ENCODE measurements at regions not wholly inside any gene's neighbourhood (a gene's known extent, or its start where the extent isn't known, plus 50 kb on each side); places are given as distances from the start of the nearest gene placed in this dataset.

DNA sequence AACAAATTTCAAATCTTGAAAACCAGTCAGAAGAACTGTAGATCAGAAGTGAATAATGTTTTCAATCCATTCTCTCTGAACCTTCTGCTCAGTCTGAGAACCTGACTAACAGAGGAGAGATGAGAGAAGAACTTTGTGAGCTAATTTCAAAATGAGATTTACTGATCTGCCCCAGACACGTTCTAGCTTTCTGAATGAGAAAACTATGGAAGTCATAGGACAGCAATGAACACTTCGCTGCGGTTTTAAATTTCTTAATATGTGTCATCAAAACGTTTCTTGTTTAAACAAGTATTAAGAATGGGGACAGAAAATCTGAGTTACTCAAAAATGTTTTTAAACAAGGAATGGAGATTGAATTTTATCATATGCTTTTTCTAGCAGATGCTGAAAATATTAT lies 66.6 kb upstream of the FAR2 start:
- Histone ChIP-seq H3K27ac (replicated peaks) (no peak overlapping the region), H3K4me3 (replicated peaks; ENCODE audit: insufficient read depth, low read length) (no peak overlapping the region), H3K27me3 (ENCODE audit: insufficient read depth, poor library complexity, severe bottlenecking) (no peaks in the 10 kb centered on the region)
- TF ChIP-seq SPI1 (IDR thresholded peaks at IDR 0.05; ENCODE audit: borderline replicate concordance, low read depth): no peak
- TF ChIP-seq, protein P1, sequence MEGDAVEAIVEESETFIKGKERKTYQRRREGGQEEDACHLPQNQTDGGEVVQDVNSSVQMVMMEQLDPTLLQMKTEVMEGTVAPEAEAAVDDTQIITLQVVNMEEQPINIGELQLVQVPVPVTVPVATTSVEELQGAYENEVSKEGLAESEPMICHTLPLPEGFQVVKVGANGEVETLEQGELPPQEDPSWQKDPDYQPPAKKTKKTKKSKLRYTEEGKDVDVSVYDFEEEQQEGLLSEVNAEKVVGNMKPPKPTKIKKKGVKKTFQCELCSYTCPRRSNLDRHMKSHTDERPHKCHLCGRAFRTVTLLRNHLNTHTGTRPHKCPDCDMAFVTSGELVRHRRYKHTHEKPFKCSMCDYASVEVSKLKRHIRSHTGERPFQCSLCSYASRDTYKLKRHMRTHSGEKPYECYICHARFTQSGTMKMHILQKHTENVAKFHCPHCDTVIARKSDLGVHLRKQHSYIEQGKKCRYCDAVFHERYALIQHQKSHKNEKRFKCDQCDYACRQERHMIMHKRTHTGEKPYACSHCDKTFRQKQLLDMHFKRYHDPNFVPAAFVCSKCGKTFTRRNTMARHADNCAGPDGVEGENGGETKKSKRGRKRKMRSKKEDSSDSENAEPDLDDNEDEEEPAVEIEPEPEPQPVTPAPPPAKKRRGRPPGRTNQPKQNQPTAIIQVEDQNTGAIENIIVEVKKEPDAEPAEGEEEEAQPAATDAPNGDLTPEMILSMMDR (IDR thresholded peaks at IDR 0.05; ENCODE audit: insufficient read depth, low read length): no peak
- TF ChIP-seq GABPA (IDR thresholded peaks at IDR 0.05; ENCODE audit: low read depth): no peak
- no peak for TF ChIP-seq REST (IDR thresholded peaks at IDR 0.05; ENCODE audit: insufficient replicate concordance, low read depth)
- no peak for TF ChIP-seq POLR2AphosphoS5 (IDR thresholded peaks at IDR 0.05; ENCODE audit: low read depth)
- DNase-seq (ENCODE audit: low read depth in 1 of 2, low spot score in 1 of 2): no peak

DNA sequence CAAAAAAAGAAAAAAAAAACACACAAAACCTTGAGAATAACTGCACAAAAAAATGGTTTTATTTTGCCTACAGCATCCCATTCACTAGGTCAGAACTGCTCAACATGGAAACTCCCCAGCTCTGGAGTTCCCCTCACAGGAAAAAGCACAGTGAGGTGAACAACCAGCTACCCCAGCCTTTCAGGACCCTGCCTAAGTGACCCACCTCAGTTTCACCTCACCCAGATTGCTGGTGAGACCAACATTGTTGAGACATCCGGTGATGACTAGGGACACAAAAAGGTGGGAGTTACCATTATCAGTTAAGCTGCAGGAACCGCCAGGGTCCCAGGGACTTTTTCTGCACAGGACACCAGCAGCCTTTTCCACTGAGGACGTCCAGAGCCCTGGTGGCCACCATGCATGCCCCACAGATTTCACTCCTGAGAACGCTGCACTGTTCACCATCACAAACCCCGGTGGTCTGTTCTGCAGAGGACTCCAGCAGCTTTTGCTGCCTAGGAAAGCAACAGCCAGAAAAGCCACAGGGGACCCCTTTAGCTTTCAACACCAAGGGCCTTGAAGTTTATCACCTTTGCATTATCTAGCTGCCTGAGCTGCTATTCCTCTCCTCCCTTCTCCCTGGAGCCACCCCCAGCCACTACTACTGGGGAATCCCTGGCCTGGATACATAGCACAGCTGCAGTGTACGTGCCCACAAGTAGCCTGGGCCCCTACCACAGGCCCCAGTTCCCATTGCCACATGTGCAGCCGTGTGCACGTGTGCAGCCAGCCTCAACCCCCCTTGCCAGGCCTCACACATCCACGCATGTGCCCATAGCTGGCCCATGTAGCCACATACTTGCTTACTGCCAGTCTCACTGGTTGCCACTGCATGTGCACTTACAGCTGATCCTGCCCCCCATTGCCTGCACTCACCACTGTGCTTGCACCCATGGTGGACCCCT lies 62.5 kb upstream of the FAR2 start:
- H3K27ac ChIP-seq (replicated peaks): no peak overlapping the region

More for the DNA sequence above, 62.5 kb upstream of the FAR2 start:
- DNase-seq (ENCODE audit: low read depth in 1 of 2, low spot score in 1 of 2): no peak
- TF ChIP-seq, protein P1 (IDR thresholded peaks at IDR 0.05; ENCODE audit: insufficient read depth, low read length): no peak
- TF ChIP-seq POLR2AphosphoS5 (IDR thresholded peaks at IDR 0.05; ENCODE audit: low read depth): no peak
- TF ChIP-seq SPI1 (IDR thresholded peaks at IDR 0.05; ENCODE audit: borderline replicate concordance, low read depth): no peak
- no peak for TF ChIP-seq REST (IDR thresholded peaks at IDR 0.05; ENCODE audit: insufficient replicate concordance, low read depth)
- no peak for TF ChIP-seq GABPA (IDR thresholded peaks at IDR 0.05; ENCODE audit: low read depth)
- Histone ChIP-seq H3K27me3 (ENCODE audit: insufficient read depth, poor library complexity, severe bottlenecking) (no peaks in the 10 kb centered on the region), H3K4me3 (replicated peaks; ENCODE audit: insufficient read depth, low read length) (no peak overlapping the region)

Measured in HL-60 (cell line).